COLO829 (cell line): ENCODE measurements at regions not wholly inside any gene's neighbourhood (a gene's known extent, or its start where the extent isn't known, plus 50 kb on each side); places are given as distances from the start of the nearest gene placed in this dataset.

Experiments used
- DNase-seq: peaks from one replicate; pipeline ENCODE4 v3.0.0; 2012; ENCODE audit warnings: low spot score

GRCh38 chr12:24414480-24414879 is 465.0 kb upstream of the SOX5 start:
- no peak for DNase-seq

DNA sequence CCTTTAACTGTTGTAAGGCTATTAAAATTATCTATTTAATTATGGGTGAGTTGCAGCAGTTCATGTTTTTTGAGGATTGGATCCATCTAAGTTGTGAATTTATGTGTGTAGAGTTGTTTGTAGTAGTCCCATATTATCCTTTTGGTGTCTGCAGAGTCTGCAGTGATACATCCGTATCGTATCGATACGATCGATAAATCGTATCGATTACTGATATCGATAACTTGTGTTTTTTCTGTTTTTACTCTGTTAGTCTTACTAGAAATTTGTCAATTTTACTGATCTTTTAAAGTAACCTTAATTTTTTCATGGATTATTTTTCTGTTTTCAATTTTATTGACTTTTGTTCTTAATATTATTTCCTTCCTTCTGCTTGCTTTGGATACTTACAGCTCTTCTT is 462.5 kb upstream of the SOX5 start:
- no peak for DNase-seq

- no peak for DNase-seq
Observed at GRCh38 chr12:24409868-24410267, 460.4 kb upstream of the SOX5 start.

GRCh38 chr12:24408305-24408704 is 458.8 kb upstream of the SOX5 start:
- DNase-seq = no peak

DNA sequence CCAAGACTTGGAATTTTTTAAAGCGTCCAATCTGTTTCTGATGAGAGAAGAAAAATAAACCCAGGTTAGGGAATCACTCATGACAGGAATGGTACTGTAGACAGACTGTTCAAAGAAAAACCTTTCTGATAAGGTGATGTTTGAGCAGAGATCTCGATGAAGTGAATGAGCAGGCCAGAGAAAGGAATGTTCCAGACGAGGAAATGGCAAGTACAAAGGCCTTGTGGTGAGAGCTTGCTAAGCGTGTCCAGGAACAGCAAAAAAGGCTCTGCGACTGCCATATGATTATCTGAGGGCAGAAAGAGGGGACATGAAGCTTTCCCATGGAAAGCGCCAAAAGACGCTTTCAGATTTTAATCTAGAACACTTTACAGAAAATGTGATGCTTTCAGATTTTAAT is 458.4 kb upstream of the SOX5 start:
- no peak for DNase-seq

GRCh38 chr12:24404086-24404815 is 454.8 kb upstream of the SOX5 start:
- DNase-seq = no peak

- no peak for DNase-seq
Observed at GRCh38 chr12:24400533-24400932, 451.1 kb upstream of the SOX5 start.

- DNase-seq = no peak
Observed at GRCh38 chr12:24398605-24399004, 449.1 kb upstream of the SOX5 start.

GRCh38 chr12:24396224-24396623 is 446.8 kb upstream of the SOX5 start:
- no peak for DNase-seq

DNA sequence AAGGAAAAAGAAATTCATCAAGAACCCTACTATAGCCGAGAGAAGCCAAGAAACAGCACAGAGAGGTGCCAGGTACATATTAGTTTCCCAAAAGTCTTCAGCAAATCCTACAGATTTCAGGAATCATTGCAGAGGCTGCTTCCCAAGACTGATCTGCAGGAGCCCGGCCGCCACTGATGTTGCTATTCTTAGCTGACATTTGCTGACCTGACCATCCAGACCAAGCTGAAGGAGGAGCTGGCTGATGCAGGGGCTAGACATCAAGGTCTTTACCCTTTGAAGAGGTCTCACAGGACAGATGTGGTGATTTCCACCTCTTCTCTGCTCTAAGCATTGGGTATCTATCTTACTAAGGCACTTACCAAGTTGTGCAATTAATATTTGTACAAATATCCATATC is 444.8 kb upstream of the SOX5 start:
- DNase-seq = no peak

DNA sequence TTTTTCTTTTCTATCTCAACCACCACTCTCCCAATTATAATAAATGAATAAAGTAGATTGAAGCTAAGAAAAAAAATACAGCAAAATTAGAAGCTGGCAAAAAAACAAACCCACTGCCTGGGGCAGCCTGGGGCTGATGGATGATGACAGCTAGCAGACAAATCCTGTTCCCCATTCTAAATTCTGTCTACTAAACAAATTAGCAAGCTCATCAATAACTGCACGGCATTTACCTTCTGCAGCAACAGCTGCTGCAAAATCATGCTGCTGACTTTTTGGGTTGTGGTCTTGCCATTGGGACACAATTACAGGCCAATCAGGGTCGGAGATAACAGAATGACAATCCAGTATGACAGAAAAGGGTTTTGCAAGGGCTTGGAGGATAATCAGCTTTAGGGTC is 443.6 kb upstream of the SOX5 start:
- DNase-seq = no peak

DNA sequence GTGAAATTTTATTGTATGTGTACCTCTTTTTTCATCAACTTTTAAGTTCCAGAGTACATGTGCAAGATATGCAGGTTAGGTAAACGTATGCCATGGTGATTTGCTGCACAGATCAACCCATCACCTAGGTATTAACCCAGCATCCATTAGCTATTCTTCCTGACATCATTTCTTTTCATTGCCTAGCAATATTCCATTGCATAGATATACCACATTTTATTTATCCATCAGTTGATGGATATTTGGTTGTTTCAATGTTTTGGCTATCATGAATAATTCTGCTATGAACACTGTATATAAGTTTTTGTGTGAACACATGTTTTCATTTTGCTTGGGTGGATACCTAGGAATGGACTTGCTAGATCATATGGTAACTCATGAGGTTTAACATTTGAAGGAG is 439.9 kb upstream of the SOX5 start:
- DNase-seq = no peak

DNA sequence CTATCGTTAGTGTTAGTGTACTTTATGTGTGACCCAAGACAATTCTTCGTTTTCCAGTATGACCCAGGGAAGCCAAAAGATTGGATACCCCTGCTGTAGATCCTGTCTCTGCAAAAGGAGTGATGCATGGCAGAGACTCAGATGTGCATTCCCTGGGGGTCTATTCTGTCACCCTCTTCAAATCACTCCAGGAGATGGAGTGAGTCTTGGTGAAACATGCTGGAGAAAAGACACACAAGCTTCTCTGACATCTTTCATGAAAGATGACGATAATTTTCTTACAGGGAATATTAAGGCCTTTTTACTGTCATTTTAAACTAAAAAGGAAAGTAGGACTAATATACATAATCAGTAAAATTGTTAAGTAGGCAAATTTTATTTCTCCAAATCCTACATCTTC is 437.9 kb upstream of the SOX5 start:
- DNase-seq = no peak

DNA sequence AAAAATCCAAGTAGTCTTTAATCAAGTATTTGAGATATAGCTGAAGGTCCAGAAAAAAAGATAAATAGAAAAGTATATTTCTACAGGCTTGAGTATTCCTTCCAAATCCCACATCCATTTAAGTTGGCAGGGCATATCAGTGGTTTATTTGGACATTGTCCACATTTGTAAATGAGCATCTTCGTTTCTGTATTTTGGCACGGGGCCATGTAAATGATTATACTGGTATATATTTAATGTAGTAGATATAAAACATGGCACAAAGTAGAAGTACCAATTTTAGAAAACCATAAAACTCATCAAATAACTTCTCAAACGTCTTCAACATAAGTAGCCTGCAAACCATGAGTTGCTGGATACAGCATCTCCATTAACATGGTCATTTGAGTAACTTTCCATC is 437.4 kb upstream of the SOX5 start:
- DNase-seq = no peak

DNA sequence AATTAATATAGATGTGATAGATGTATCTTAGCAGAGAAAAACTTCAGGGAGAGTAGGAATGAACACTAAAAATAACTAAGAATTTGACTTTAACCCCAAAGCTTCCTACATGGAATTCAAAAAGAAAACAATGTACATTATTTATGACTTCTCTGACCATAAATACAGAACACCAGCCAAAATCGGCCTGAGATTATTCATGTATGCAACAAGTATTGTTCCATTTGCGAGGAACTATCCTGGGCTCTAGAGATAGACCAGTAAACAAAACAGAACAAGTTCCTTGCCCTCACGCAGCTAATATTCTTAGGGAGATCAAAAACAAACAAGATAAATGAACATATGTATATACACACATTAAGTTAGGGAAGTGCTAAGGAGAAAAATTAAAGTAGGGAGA is 432.3 kb upstream of the SOX5 start:
- no peak for DNase-seq

GRCh38 chr12:24379861-24380521 is 430.5 kb upstream of the SOX5 start:
- DNase-seq = no peak

- no peak for DNase-seq
Observed at GRCh38 chr12:24379433-24379832, 430.0 kb upstream of the SOX5 start.

GRCh38 chr12:24378548-24379407 is 429.3 kb upstream of the SOX5 start:
- no peak for DNase-seq

- no peak for DNase-seq
Observed at GRCh38 chr12:24374452-24374851, 425.0 kb upstream of the SOX5 start.

DNA sequence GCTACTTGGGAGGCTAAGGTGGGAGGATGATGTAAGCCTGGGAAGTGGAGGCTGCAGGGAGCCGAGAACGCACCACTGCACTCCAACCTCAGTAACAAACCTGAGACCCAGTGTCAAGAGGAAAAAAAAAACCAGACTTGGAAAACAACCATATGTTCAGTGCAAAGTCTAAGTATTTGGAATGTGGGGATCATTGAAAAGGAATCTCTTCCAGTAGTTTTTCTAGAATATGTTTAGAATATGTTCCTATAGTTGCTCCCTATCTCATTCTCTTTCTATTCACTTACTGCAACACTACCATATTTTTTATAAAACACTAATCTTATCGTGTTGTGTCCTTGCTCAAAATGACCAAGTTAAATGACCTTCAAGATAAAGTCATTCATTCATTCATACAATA is 423.5 kb upstream of the SOX5 start:
- no peak for DNase-seq

GRCh38 chr12:24366514-24366913 is 417.0 kb upstream of the SOX5 start:
- DNase-seq = no peak

- DNase-seq = no peak
Observed at GRCh38 chr12:24364921-24365320, 415.5 kb upstream of the SOX5 start.

DNA sequence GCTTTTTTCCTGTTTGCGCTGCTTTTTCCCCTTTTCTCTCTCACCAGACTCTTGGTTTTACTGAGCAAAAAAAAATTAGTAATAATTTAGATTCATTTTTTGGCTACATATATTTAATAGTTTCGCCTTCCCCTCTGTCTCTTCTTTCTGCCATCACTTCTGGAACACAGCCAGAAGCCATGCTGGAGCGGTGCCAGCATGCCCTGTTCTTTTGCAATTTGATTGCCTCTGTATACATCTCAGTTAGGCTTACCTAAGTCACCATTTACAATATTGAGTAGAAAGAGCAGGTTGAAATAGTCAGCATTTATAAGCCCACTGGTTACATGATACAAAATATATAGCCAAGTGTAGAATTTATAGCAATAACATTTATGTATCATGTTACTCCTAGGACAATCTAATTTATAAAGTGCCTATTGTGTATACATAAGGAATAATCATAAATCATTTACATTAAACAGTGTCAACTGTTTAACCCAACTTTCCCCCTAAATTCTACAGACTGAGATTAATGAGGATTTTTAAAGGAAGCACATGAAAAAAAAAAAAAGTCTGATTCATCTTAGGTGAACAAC is 413.8 kb upstream of the SOX5 start:
- DNase-seq = no peak
